ENCODE measurements at regions not wholly inside any gene's neighbourhood (a gene's known extent, or its start where the extent isn't known, plus 50 kb on each side); places are given as distances from the start of the nearest gene placed in this dataset.
"Not testable (repeated sequence)": the region's sequence is repeated elsewhere in the genome, so short reads cannot be mapped to it uniquely, and the experiment has no call there.

- H3K4me3 ChIP-seq (ENCODE audit: low read depth, low read length), result no peak overlapping the region
- TF ChIP-seq, protein P1, sequence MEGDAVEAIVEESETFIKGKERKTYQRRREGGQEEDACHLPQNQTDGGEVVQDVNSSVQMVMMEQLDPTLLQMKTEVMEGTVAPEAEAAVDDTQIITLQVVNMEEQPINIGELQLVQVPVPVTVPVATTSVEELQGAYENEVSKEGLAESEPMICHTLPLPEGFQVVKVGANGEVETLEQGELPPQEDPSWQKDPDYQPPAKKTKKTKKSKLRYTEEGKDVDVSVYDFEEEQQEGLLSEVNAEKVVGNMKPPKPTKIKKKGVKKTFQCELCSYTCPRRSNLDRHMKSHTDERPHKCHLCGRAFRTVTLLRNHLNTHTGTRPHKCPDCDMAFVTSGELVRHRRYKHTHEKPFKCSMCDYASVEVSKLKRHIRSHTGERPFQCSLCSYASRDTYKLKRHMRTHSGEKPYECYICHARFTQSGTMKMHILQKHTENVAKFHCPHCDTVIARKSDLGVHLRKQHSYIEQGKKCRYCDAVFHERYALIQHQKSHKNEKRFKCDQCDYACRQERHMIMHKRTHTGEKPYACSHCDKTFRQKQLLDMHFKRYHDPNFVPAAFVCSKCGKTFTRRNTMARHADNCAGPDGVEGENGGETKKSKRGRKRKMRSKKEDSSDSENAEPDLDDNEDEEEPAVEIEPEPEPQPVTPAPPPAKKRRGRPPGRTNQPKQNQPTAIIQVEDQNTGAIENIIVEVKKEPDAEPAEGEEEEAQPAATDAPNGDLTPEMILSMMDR (conservative IDR thresholded peaks at IDR 0.05; ENCODE audit: low read depth, low read length), result no peak
- DNase-seq (ENCODE audit: low read depth), result no peak
Observed at GRCh38 chr20:53857723-53858236, 212.6 kb downstream of the BCAS1 start.

DNA sequence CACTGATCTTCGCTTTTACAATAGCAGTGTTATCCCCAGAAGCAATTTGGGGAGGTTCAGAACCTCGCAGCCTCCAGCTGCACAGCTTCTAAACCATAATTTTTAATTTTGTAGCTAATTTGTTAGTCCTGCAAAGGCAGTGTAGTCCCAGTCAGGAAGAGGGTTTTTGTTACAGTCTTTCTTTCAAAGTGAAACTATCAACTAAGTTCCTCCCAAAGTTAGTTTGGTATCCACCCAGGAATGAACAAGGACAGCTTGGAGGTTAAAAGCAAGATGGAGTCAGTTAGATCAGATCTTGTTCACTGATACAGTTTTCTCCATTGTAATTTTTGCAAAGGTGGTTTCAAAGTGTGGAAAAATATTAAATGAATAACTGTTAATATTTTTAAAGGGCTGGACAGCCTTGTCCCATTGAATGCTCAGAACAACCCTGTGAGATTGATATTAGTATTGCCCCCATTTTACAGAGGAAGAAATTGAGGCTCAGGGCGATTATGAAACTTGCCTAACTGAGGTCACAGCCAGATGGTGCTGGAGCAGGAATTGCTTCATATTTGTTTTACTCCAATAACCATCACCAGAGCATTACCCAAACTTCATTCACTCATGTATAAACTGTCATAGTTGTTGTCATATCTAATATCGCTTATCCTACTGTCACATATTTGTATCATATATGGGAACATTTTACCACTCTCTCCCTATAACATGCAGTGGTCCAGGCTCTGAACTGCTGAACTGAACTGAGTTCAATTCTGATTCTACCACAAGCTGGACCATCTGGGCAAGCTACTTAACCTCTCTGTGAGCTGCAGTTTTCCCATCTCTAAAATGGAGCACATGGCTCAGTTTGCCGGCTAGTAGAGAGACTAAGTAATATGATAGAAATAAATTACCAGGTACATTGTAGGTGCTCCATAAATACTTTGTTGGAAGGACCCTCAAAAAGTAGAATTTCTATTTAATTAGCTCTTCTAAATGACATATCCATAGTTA, 213.8 kb downstream of the BCAS1 start:
- TF ChIP-seq, protein P1 (conservative IDR thresholded peaks at IDR 0.05; ENCODE audit: low read depth, low read length), result no peak
- H3K4me3 ChIP-seq (ENCODE audit: low read depth, low read length), result no peak overlapping the region
- DNase-seq (ENCODE audit: low read depth), result no peak

DNA sequence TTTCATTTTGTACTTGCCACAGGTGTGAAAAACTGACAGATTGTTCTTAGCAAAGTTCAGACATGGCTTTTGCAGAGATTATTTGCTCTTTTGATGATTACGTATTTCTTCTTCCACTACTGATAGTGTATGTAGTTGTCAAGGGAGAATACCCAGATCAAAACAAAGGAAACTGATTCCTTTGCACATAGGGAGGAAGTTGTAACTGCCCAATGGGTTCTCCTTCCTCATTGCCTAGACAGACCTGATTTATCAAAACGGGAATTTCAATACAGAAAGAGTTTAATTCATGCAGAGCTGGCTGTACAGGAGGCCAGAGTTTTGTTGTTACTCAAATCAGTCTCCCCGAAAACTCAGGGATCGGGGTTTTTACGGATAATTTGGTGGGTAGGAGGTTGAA, 214.7 kb downstream of the BCAS1 start:
- TF ChIP-seq, protein P1 (conservative IDR thresholded peaks at IDR 0.05; ENCODE audit: low read depth, low read length), result no peak
- no peak for DNase-seq (ENCODE audit: low read depth)
- H3K4me3 ChIP-seq (ENCODE audit: low read depth, low read length), result no peak overlapping the region

- H3K4me3 ChIP-seq (ENCODE audit: low read depth, low read length); DNase-seq (ENCODE audit: low read depth): not testable (repeated sequence)
Observed at GRCh38 chr20:53854609-53854926, 215.8 kb downstream of the BCAS1 start.

GRCh38 chr20:53853111-53853713, 217.2 kb downstream of the BCAS1 start:
- DNase-seq (ENCODE audit: low read depth), result no peak

GRCh38 chr20:53852691-53853090, 217.7 kb downstream of the BCAS1 start:
- no peak overlapping the region for H3K4me3 ChIP-seq (ENCODE audit: low read depth, low read length)
- DNase-seq (ENCODE audit: low read depth), result no peak
- TF ChIP-seq, protein P1 (conservative IDR thresholded peaks at IDR 0.05; ENCODE audit: low read depth, low read length), result no peak

More at GRCh38 chr20:53853111-53853713, 217.2 kb downstream of the BCAS1 start:
- H3K4me3 ChIP-seq (ENCODE audit: low read depth, low read length), result no peak overlapping the region
- TF ChIP-seq, protein P1 (conservative IDR thresholded peaks at IDR 0.05; ENCODE audit: low read depth, low read length), result no peak

DNA sequence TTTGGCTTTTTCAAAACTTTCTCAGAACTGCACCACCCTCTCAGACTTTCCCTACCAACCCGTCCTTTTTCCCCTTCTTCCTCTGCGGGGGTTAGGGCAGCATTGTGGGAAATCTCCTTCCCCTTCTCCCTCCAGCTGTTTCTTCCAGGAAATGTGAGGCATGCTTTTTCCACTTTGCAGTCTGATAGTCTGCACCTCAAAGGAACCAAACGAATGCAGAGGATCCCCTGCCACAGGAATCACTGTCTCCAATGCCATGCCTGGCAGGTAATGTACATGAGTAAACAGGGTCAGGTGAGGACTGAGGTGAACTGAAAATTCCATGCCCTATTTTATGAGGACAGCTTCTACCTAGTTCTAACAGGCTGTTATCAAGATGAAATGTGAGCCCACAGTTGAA, 218.4 kb downstream of the BCAS1 start:
- DNase-seq (ENCODE audit: low read depth), result no peak
- no peak overlapping the region for H3K4me3 ChIP-seq (ENCODE audit: low read depth, low read length)
- TF ChIP-seq, protein P1 (conservative IDR thresholded peaks at IDR 0.05; ENCODE audit: low read depth, low read length), result no peak

Measured in choroid plexus epithelial cell (primary cell).